ENCODE measurements at regions not wholly inside any gene's neighbourhood (a gene's known extent, or its start where the extent isn't known, plus 50 kb on each side); places are given as distances from the start of the nearest gene placed in this dataset.

DNA sequence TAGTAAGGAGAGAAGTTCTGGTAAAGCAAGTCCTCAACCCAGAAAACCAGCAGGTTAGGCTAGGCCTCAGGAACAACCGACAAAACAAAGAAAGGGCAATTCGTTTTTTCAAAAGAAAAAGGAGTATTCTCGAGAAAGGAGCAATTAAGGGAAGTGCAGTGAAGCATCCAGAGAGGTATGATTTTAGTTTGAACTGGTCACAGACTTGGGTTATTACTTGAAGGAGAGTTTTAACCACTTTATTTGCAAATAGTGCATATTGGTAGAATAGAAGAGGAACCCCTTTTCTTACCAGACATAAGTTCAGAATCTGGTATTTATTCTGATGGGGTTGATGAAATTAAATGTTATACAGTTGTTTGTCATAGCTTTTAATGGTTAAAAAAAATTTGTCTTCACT is 110.0 kb upstream of the GCFC2 start:
- TF ChIP-seq, protein P1, sequence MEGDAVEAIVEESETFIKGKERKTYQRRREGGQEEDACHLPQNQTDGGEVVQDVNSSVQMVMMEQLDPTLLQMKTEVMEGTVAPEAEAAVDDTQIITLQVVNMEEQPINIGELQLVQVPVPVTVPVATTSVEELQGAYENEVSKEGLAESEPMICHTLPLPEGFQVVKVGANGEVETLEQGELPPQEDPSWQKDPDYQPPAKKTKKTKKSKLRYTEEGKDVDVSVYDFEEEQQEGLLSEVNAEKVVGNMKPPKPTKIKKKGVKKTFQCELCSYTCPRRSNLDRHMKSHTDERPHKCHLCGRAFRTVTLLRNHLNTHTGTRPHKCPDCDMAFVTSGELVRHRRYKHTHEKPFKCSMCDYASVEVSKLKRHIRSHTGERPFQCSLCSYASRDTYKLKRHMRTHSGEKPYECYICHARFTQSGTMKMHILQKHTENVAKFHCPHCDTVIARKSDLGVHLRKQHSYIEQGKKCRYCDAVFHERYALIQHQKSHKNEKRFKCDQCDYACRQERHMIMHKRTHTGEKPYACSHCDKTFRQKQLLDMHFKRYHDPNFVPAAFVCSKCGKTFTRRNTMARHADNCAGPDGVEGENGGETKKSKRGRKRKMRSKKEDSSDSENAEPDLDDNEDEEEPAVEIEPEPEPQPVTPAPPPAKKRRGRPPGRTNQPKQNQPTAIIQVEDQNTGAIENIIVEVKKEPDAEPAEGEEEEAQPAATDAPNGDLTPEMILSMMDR (IDR thresholded peaks at IDR 0.05): no peak
- TF ChIP-seq POLR2A (IDR thresholded peaks at IDR 0.05): no peak
